ENCODE measurements at regions not wholly inside any gene's neighbourhood (a gene's known extent, or its start where the extent isn't known, plus 50 kb on each side); places are given as distances from the start of the nearest gene placed in this dataset.
"Not testable (repeated sequence)": the region's sequence is repeated elsewhere in the genome, so short reads cannot be mapped to it uniquely, and the experiment has no call there.

GRCh38 chr14:19096467-19096866 lies 129.2 kb downstream of the POTEM start:
- not testable (repeated sequence) for TF ChIP-seq CTCF (IDR thresholded peaks at IDR 0.05; ENCODE audit: low read length); EZH2 (IDR thresholded peaks at IDR 0.05; ENCODE audit: borderline replicate concordance, low read length)

Measured in OCI-LY1 (cell line).